Spleen (tissue), 7 donors: ENCODE measurements at regions not wholly inside any gene's neighbourhood (a gene's known extent, or its start where the extent isn't known, plus 50 kb on each side); places are given as distances from the start of the nearest gene placed in this dataset.

Source experiments
- CTCF ChIP-seq, 11 experiments: fragments of 200-600 bp in 7 of 11; fragments of 450-650 bp in 4 of 11; sonication (generic) in 4 of 11; IDR thresholded peaks in 8 of 11; conservative IDR thresholded peaks in 3 of 11; 1 replicate in 7 of 11; 2 replicates in 4 of 11; pipeline versions ENCODE4 v1.4.0 to v1.8.0; 2016 to 2021; ENCODE audit warnings: antibody characterized with exemption in 11 of 11, inconsistent platforms in 4 of 11, mild to moderate bottlenecking in 1 of 11
- POLR2AphosphoS5 ChIP-seq, 3 donors: sonication (generic); formaldehyde crosslinking; IDR thresholded peaks; one replicate each; pipeline ENCODE4 v1.5.1; 2017; ENCODE audit warnings: antibody characterized with exemption in 3 of 3
- donor health status: DM: no; HTN: no; CAD: no; lungs with moderate emphysema.
- donor health status: DM: no; HTN: no; CAD: no.
- donor health status: DM: no; HTN: no; CAD: no.

GRCh38 chr1:208450958-208451357 is 206.8 kb upstream of the PLXNA2 start:
- TF ChIP-seq CTCF (IDR thresholded peaks at IDR 0.05 in 8 of 11, conservative IDR thresholded peaks at IDR 0.05 in 3 of 11) (no peak), POLR2AphosphoS5 (IDR thresholded peaks at IDR 0.05) (no peak)
